CD14-positive monocyte (primary cell): ENCODE measurements at regions not wholly inside any gene's neighbourhood (a gene's known extent, or its start where the extent isn't known, plus 50 kb on each side); places are given as distances from the start of the nearest gene placed in this dataset.
A peak's percentile ranks its signal among the peaks of the same experiment; 100 is the strongest.

Source experiments
- DNase-seq, 3 donors: peaks; one replicate each; pipeline ENCODE4 v3.0.0-alpha.2; 2011 to 2022
- H2AFZ ChIP-seq: 2 replicates; pipeline ENCODE4 v1.6.0; 2012; ENCODE audit warnings: mild to moderate bottlenecking, low read depth, low read length, inconsistent platforms; ENCODE audit not compliant: insufficient read depth, poor library complexity, severe bottlenecking
- H3K27ac ChIP-seq, 2 donors: 1 replicate in 1 of 2; 2 replicates in 1 of 2; pipeline ENCODE4 v1.5.1; 2012 to 2013; ENCODE audit warnings: low read length in 2 of 2, control low read depth in 1 of 2, inconsistent platforms in 1 of 2, low read depth in 1 of 2, mild to moderate bottlenecking in 1 of 2
- H3K27me3 ChIP-seq, 2 donors: one replicate each; pipeline versions ENCODE4 v1.6.0 to v1.6.1; 2011 to 2013; ENCODE audit warnings: low read length in 2 of 2; ENCODE audit not compliant: control insufficient read depth in 2 of 2, insufficient read depth in 2 of 2
- H3K36me3 ChIP-seq, 2 donors: replicated peaks in 1 of 2; 1 replicate in 1 of 2; 2 replicates in 1 of 2; pipeline versions ENCODE4 v1.5.1 to v1.6.1; 2012 to 2013; ENCODE audit warnings: low read length in 2 of 2, control low read depth in 1 of 2, inconsistent platforms in 1 of 2, mild to moderate bottlenecking in 1 of 2; ENCODE audit not compliant: insufficient read depth in 2 of 2, control insufficient read depth in 1 of 2
- H3K4me1 ChIP-seq, 2 donors: 1 replicate in 1 of 2; 2 replicates in 1 of 2; pipeline versions ENCODE4 v1.5.1 to v1.6.1; 2012 to 2013; ENCODE audit warnings: low read length in 2 of 2, control low read depth in 1 of 2, inconsistent platforms in 1 of 2, mild to moderate bottlenecking in 1 of 2, moderate library complexity in 1 of 2; ENCODE audit not compliant: insufficient read depth in 2 of 2, control insufficient read depth in 1 of 2
- H3K4me2 ChIP-seq: replicated peaks from 2 replicates; pipeline ENCODE3; 2012; ENCODE audit warnings: low read length, moderate library complexity, mild to moderate bottlenecking; ENCODE audit not compliant: poor library complexity, severe bottlenecking; ENCODE audit errors: extremely low read depth
- H3K4me3 ChIP-seq, 3 experiments: fragments of 200-600 bp in 1 of 3; sonication (generic) in 1 of 3; replicated peaks in 1 of 3; 1 replicate in 2 of 3; 2 replicates in 1 of 3; pipeline ENCODE4 v1.5.1; 2011 to 2013; ENCODE audit warnings: low read length in 3 of 3, mild to moderate bottlenecking in 3 of 3, control low read depth in 2 of 3, low read depth in 2 of 3, inconsistent platforms in 1 of 3, moderate library complexity in 1 of 3
- H3K79me2 ChIP-seq: 2 replicates; pipeline ENCODE4 v1.6.0; 2012; ENCODE audit warnings: mild to moderate bottlenecking, control low read depth, inconsistent platforms, low read length, moderate library complexity; ENCODE audit not compliant: insufficient read depth
- H3K9ac ChIP-seq: 2 replicates; pipeline ENCODE4 v1.6.0; 2017; ENCODE audit warnings: low read length, mild to moderate bottlenecking; ENCODE audit not compliant: insufficient read depth, poor library complexity, severe bottlenecking
- H3K9me3 ChIP-seq, 2 donors: replicated peaks in 1 of 2; 1 replicate in 1 of 2; 2 replicates in 1 of 2; pipeline versions ENCODE4 v1.5.1 to v1.6.1; 2012 to 2013; ENCODE audit warnings: low read length in 2 of 2, control low read depth in 1 of 2; ENCODE audit not compliant: control insufficient read depth in 1 of 2, insufficient read depth in 1 of 2
- H4K20me1 ChIP-seq: 2 replicates; pipeline ENCODE4 v1.6.0; 2012; ENCODE audit warnings: mild to moderate bottlenecking, low read length, control low read depth, moderate library complexity; ENCODE audit not compliant: insufficient read depth
- H3K27ac Mint-ChIP-seq, 7 donors: one replicate each; pipeline ENCODE4 v1.8.0; 2020; ENCODE audit warnings: mild to moderate bottlenecking in 7 of 7, mixed read lengths in 7 of 7, moderate library complexity in 6 of 7, inconsistent platforms in 2 of 7
- H3K27me3 Mint-ChIP-seq, 3 donors: one replicate each; pipeline ENCODE4 v1.8.0; 2021 to 2022; ENCODE audit warnings: low read depth in 3 of 3, mild to moderate bottlenecking in 3 of 3, mixed read lengths in 3 of 3, moderate library complexity in 3 of 3, inconsistent platforms in 1 of 3
- H3K36me3 Mint-ChIP-seq, 2 donors: one replicate each; pipeline ENCODE4 v1.8.0; 2020; ENCODE audit warnings: mixed read lengths in 2 of 2, inconsistent platforms in 1 of 2, mild to moderate bottlenecking in 1 of 2
- H3K4me1 Mint-ChIP-seq: one replicate; pipeline ENCODE4 v1.8.0; 2020; ENCODE audit warnings: mild to moderate bottlenecking, mixed read lengths
- H3K4me3 Mint-ChIP-seq, 2 donors: one replicate each; pipeline ENCODE4 v1.8.0; 2020; ENCODE audit warnings: mild to moderate bottlenecking in 2 of 2, mixed read lengths in 2 of 2, moderate library complexity in 1 of 2
- H3K9me3 Mint-ChIP-seq, 7 donors: one replicate each; pipeline ENCODE4 v1.8.0; 2020 to 2022; ENCODE audit warnings: mixed read lengths in 7 of 7, mild to moderate bottlenecking in 6 of 7, moderate library complexity in 6 of 7, inconsistent platforms in 2 of 7
- CTCF ChIP-seq: fragments of 200-600 bp; IDR thresholded peaks from one replicate; pipeline ENCODE4 v1.8.0; 2022; ENCODE audit warnings: antibody characterized with exemption, mild to moderate bottlenecking
- WGBS: methylation state at CpG from one replicate; pipeline ENCODE4 v1.1.5; 2013; ENCODE audit warnings: missing lambda C conversion rate; ENCODE audit not compliant: insufficient coverage; 5-methylcytosine and 5-hydroxymethylcytosine counted together
- intact Hi-C, 2 donors: fragments of 100-400 bp; cut with micrococcal nuclease; formaldehyde crosslinking; loops; one replicate each; pipeline versions ENCODE4 v1.15.0 to v1.15.1; 2023

- TF ChIP-seq CTCF: no peak
- 100% methylated on average over 2 of the region's 3 CpGs for WGBS
- Histone ChIP-seq H2AFZ (no peak overlapping the region), H3K4me2 (no peak overlapping the region), H4K20me1 (no peaks in the 10 kb centered on the region), H3K27ac (no peak overlapping the region), H3K4me1 (peaks cover 14 to 18% of the 10 kb centered on the region in 2 donors), H3K9me3 (no peaks in the 10 kb centered on the region), H3K36me3 (no peaks in the 10 kb centered on the region), H3K27me3 (no peaks in the 10 kb centered on the region), H3K79me2 (no peaks in the 10 kb centered on the region), H3K9ac (no peak overlapping the region), H3K4me3 (no peak overlapping the region)
- H3K36me3 Mint-ChIP-seq: no peaks in the 10 kb centered on the region
- intact Hi-C loops: loop anchor here in 1 of 2 donors (10.0 kb wide), 1 partner anchor 127 kb away; no protein-coding TSS in a partner anchor
- H3K4me3 Mint-ChIP-seq: no peak overlapping the region
- H3K27ac Mint-ChIP-seq: peak overlapping the region in 3 of 7 donors; percentile 53 to 74 (median 60)
- H3K4me1 Mint-ChIP-seq: peaks cover 18% of the 10 kb centered on the region
- H3K9me3 Mint-ChIP-seq: peaks cover 0 to 4% (median 0%) of the 10 kb centered on the region in 7 donors
- DNase-seq: no peak
- peaks cover 0 to 6% (median 2%) of the 10 kb centered on the region in 3 donors for H3K27me3 Mint-ChIP-seq
These were observed 391.9 kb downstream of the DLEU7 start for GRCh38 chr13:50451609-50452008.

GRCh38 chr13:50452028-50452427 is 391.5 kb downstream of the DLEU7 start:
- no peak overlapping the region for H3K27ac Mint-ChIP-seq
- no peaks in the 10 kb centered on the region for H3K36me3 Mint-ChIP-seq
- intact Hi-C loops: loop anchor here in 1 of 2 donors (10.0 kb wide), 1 partner anchor 127 kb away; no protein-coding TSS in a partner anchor
- DNase-seq: no peak
- no peak overlapping the region for H3K4me3 Mint-ChIP-seq
- Histone ChIP-seq H3K4me1 (peaks cover 14 to 18% of the 10 kb centered on the region in 2 donors), H3K27ac (no peak overlapping the region), H3K4me2 (no peak overlapping the region), H3K27me3 (no peaks in the 10 kb centered on the region), H3K36me3 (no peaks in the 10 kb centered on the region), H3K4me3 (no peak overlapping the region), H4K20me1 (no peaks in the 10 kb centered on the region), H2AFZ (no peak overlapping the region), H3K79me2 (no peaks in the 10 kb centered on the region), H3K9me3 (no peaks in the 10 kb centered on the region), H3K9ac (no peak overlapping the region)
- no CpG with 5 or more reads among the region's 1 CpG for WGBS
- TF ChIP-seq CTCF: no peak
- H3K27me3 Mint-ChIP-seq: peaks cover 0 to 6% (median 2%) of the 10 kb centered on the region in 3 donors
- H3K9me3 Mint-ChIP-seq: peaks cover 0 to 4% (median 0%) of the 10 kb centered on the region in 7 donors
- peaks cover 19% of the 10 kb centered on the region for H3K4me1 Mint-ChIP-seq
